NCI-H1105 treated with DMSO at 0.1 percent for 48 hours (cell line): ENCODE measurements at regions not wholly inside any gene's neighbourhood (a gene's known extent, or its start where the extent isn't known, plus 50 kb on each side); places are given as distances from the start of the nearest gene placed in this dataset.

Experiments
- DNase-seq: peaks from one replicate; lab custom pipeline; 2025; lab: John Stamatoyannopoulos, UW

- DNase-seq = no peak
These were observed 176.3 kb upstream of the MTNR1B start for GRCh38 chr11:92793189-92793588.

GRCh38 chr11:92794783-92795182, 174.7 kb upstream of the MTNR1B start:
- no peak for DNase-seq

GRCh38 chr11:92796744-92797143, 172.7 kb upstream of the MTNR1B start:
- DNase-seq = no peak

GRCh38 chr11:92797874-92798273, 171.6 kb upstream of the MTNR1B start:
- DNase-seq = no peak

- no peak for DNase-seq
These were observed 167.8 kb upstream of the MTNR1B start for GRCh38 chr11:92801685-92802084.

GRCh38 chr11:92802644-92803043, 166.8 kb upstream of the MTNR1B start:
- DNase-seq = no peak

GRCh38 chr11:92803391-92803790, 166.1 kb upstream of the MTNR1B start:
- DNase-seq = no peak

GRCh38 chr11:92804388-92804966, 165.0 kb upstream of the MTNR1B start:
- peak; percentile 41 for DNase-seq

GRCh38 chr11:92808022-92808421, 161.4 kb upstream of the MTNR1B start:
- DNase-seq = no peak

- peak; percentile 67 for DNase-seq
These were observed 158.9 kb upstream of the MTNR1B start for GRCh38 chr11:92810423-92811064.

GRCh38 chr11:92811341-92811740, 158.1 kb upstream of the MTNR1B start:
- DNase-seq = no peak

GRCh38 chr11:92812841-92813240, 156.6 kb upstream of the MTNR1B start:
- DNase-seq = no peak

GRCh38 chr11:92819830-92820229, 149.6 kb upstream of the MTNR1B start:
- DNase-seq = no peak

GRCh38 chr11:92820860-92821259, 148.6 kb upstream of the MTNR1B start:
- DNase-seq = no peak

GRCh38 chr11:92822410-92822809, 147.0 kb upstream of the MTNR1B start:
- DNase-seq = no peak

- peak; percentile 13 for DNase-seq
These were observed 143.3 kb upstream of the MTNR1B start for GRCh38 chr11:92826136-92826535.

GRCh38 chr11:92826603-92827002, 142.8 kb upstream of the MTNR1B start:
- DNase-seq = no peak

GRCh38 chr11:92827132-92827531, 142.3 kb upstream of the MTNR1B start:
- DNase-seq = peak; percentile 10

- DNase-seq = no peak
These were observed 140.9 kb upstream of the MTNR1B start for GRCh38 chr11:92828556-92828955.

- DNase-seq = no peak
These were observed 140.3 kb upstream of the MTNR1B start for GRCh38 chr11:92829121-92829520.

GRCh38 chr11:92829671-92830070, 139.8 kb upstream of the MTNR1B start:
- DNase-seq = no peak

GRCh38 chr11:92830377-92831155, 138.9 kb upstream of the MTNR1B start:
- DNase-seq = no peak

GRCh38 chr11:92834296-92835020, 135.0 kb upstream of the MTNR1B start:
- no peak for DNase-seq
